BE2C (cell line): ENCODE measurements at regions not wholly inside any gene's neighbourhood (a gene's known extent, or its start where the extent isn't known, plus 50 kb on each side); places are given as distances from the start of the nearest gene placed in this dataset.
A peak's percentile ranks its signal among the peaks of the same experiment; 100 is the strongest.

Experiments
- DNase-seq: peaks from one replicate; pipeline ENCODE4 v3.0.0-alpha.2; 2020
- H3K27me3 ChIP-seq: fragments of 250-450 bp; sonication (Bioruptor Pico); 2 replicates; pipeline ENCODE4 v1.5.1; 2020; ENCODE audit warnings: mild to moderate bottlenecking
- H3K36me3 ChIP-seq: fragments of 250-450 bp; sonication (Bioruptor Pico); 2 replicates; pipeline ENCODE4 v1.5.1; 2020; ENCODE audit warnings: mild to moderate bottlenecking
- H3K4me1 ChIP-seq: fragments of 250-450 bp; sonication (Bioruptor Pico); 2 replicates; pipeline ENCODE4 v1.5.1; 2020
- H3K4me3 ChIP-seq: 2 replicates; pipeline ENCODE4 v1.5.1; 2011; ENCODE audit warnings: low read depth, low read length
- H3K9me3 ChIP-seq: fragments of 250-450 bp; sonication (Bioruptor Pico); 2 replicates; pipeline ENCODE4 v1.5.1; 2020
- CTCF ChIP-seq: IDR thresholded peaks from 2 replicates; pipeline ENCODE4 v1.5.1; 2012; ENCODE audit warnings: mild to moderate bottlenecking, low read depth, low read length

GRCh38 chr6:153503810-153504209, 372.7 kb upstream of the RGS17 start:
- TF ChIP-seq CTCF, result peak; percentile 52
- H3K9me3 ChIP-seq, result no peaks in the 10 kb centered on the region
- DNase-seq, result peak; percentile 36
- H3K36me3 ChIP-seq, result no peaks in the 10 kb centered on the region
- H3K4me1 ChIP-seq, result no peaks in the 10 kb centered on the region
- no peak overlapping the region for H3K4me3 ChIP-seq
- no peaks in the 10 kb centered on the region for H3K27me3 ChIP-seq

- H3K27me3 ChIP-seq, result no peaks in the 10 kb centered on the region
- DNase-seq, result no peak
- TF ChIP-seq CTCF, result no peak
- H3K36me3 ChIP-seq, result no peaks in the 10 kb centered on the region
- peaks cover 24% of the 10 kb centered on the region for H3K4me1 ChIP-seq
- no peak overlapping the region for H3K4me3 ChIP-seq
- H3K9me3 ChIP-seq, result no peaks in the 10 kb centered on the region
Measured at GRCh38 chr6:153493501-153493900, 362.4 kb upstream of the RGS17 start.

- TF ChIP-seq CTCF, result no peak
- no peaks in the 10 kb centered on the region for H3K27me3 ChIP-seq
- no peak overlapping the region for H3K4me3 ChIP-seq
- no peaks in the 10 kb centered on the region for H3K36me3 ChIP-seq
- DNase-seq, result no peak
- no peaks in the 10 kb centered on the region for H3K9me3 ChIP-seq
- H3K4me1 ChIP-seq, result peaks cover 29% of the 10 kb centered on the region
Measured at GRCh38 chr6:153489479-153489878, 358.4 kb upstream of the RGS17 start.

GRCh38 chr6:153488267-153488666, 357.2 kb upstream of the RGS17 start:
- no peaks in the 10 kb centered on the region for H3K36me3 ChIP-seq
- H3K4me3 ChIP-seq, result no peak overlapping the region
- no peak for DNase-seq
- no peak for TF ChIP-seq CTCF
- H3K4me1 ChIP-seq, result peaks cover 29% of the 10 kb centered on the region
- no peaks in the 10 kb centered on the region for H3K9me3 ChIP-seq
- no peaks in the 10 kb centered on the region for H3K27me3 ChIP-seq

- H3K4me3 ChIP-seq, result no peak overlapping the region
- no peak for TF ChIP-seq CTCF
Measured at GRCh38 chr6:153485072-153485471, 354.0 kb upstream of the RGS17 start.

GRCh38 chr6:153484056-153484455, 353.0 kb upstream of the RGS17 start:
- DNase-seq, result no peak
- Histone ChIP-seq H3K36me3 (no peaks in the 10 kb centered on the region), H3K27me3 (no peaks in the 10 kb centered on the region), H3K4me1 (peaks cover 4% of the 10 kb centered on the region; the same call in 1 of the 2 replicates), H3K9me3 (no peaks in the 10 kb centered on the region), H3K4me3 (no peak overlapping the region)
- TF ChIP-seq CTCF, result no peak

More at GRCh38 chr6:153485072-153485471, 354.0 kb upstream of the RGS17 start:
- Histone ChIP-seq H3K4me1 (peaks cover 9% of the 10 kb centered on the region), H3K36me3 (no peaks in the 10 kb centered on the region), H3K27me3 (no peaks in the 10 kb centered on the region), H3K9me3 (no peaks in the 10 kb centered on the region)
- DNase-seq, result peak; percentile 12
